ENCODE measurements at regions not wholly inside any gene's neighbourhood (a gene's known extent, or its start where the extent isn't known, plus 50 kb on each side); places are given as distances from the start of the nearest gene placed in this dataset.

GRCh38 chr5:54854883-54855581, 130.4 kb downstream of the ESM1 start:
- DNase-seq, result no peak

DNA sequence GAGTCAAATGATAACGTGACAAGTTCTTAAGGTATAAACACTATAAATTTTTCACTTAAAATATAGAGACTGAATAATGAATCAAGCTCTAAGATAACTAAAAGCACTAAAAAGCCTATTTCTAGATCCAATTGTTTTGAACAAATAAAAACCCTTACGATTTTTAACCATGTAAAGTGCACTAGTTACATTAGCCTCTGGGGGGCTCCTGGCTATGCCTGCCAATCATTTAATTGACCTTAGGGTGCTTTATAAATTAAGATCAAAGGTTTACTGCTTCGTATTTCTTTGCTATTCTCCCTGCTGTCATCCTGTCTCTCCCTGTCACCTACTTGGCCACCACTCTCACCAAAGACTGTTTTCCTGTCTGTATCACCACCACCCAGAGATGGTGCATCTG, 133.4 kb downstream of the ESM1 start:
- no peak for DNase-seq

- peak in 1 of 58 donors; percentile 12 for DNase-seq
Measured at GRCh38 chr5:54851449-54851848, 133.9 kb downstream of the ESM1 start.

GRCh38 chr5:54848581-54848980, 136.8 kb downstream of the ESM1 start:
- no peak for DNase-seq

GRCh38 chr5:54845567-54845941, 139.8 kb downstream of the ESM1 start:
- peak in 3 of 58 donors; percentile 19 to 45 (median 28) for DNase-seq

GRCh38 chr5:54844905-54845566, 140.4 kb downstream of the ESM1 start:
- peak in 1 of 58 donors; percentile 28 for DNase-seq

DNA sequence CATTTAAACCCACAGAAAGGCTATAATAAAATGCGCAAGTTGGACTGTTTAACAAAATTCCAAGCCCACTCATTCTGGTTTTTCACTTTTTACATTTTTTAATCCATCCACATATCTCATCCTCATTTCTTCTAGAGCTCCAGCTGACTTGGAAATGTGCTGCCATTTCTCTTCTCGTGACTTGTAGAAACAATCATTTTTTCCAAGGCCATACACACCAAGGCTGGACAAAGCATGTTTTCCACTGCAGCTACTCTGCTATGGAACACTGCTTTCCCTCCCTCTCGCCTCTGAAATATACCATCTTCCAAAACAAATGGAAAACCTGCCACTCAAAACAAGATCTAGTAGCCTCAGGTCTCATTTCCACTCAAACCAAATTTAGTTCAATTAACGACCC, 141.1 kb downstream of the ESM1 start:
- no peak for DNase-seq

- DNase-seq, result no peak
Measured at GRCh38 chr5:54841481-54841880, 143.9 kb downstream of the ESM1 start.

DNA sequence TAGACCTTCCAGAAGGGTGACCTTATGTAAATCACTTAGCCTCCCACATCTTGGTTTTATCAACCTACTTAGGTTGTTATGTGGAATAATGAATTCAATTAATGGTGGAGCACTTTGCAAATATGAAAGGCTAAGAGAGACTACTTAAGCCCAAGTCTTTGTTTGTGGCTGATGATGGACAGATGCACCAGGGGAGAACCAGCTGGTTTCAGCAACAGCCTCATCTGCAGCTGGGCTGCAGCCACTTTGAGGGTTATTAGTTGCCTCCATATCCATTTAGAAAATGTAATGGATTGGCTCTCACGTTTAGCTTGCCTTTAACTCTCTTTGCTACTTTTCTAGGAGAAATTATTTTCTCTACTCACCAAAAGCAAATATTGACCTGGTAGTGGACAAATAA, 146.6 kb downstream of the ESM1 start:
- no peak for DNase-seq

- DNase-seq, result no peak
Measured at GRCh38 chr5:54837981-54838380, 147.4 kb downstream of the ESM1 start.

DNA sequence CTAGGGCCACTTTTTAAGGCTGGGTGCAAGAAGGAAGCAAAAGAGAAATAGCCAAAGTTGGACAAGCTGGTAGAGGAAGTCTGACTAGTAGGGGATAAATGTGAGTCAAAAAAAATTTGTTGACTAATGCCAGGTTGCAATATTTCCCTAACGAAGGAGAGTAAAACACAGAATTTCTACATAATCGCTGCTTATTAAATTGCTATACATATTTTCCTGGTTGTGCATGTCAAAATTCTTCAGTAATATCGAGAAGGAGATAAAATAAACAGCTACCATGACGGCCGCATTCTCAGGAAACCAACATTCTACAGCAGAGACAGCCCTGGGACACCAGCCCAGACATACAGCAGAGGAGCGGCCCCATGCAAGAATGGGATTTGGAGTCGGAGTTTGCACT, 148.3 kb downstream of the ESM1 start:
- no peak for DNase-seq

- DNase-seq, result no peak
Measured at GRCh38 chr5:54835647-54836046, 149.7 kb downstream of the ESM1 start.

GRCh38 chr5:54834121-54834842, 151.1 kb downstream of the ESM1 start:
- DNase-seq, result no peak

- DNase-seq, result no peak
Measured at GRCh38 chr5:54833590-54833989, 151.8 kb downstream of the ESM1 start.

- DNase-seq, result peak in 3 of 58 donors; percentile 1 to 9 (median 8)
Measured at GRCh38 chr5:54832858-54833257, 152.5 kb downstream of the ESM1 start.

GRCh38 chr5:54832045-54832444, 153.3 kb downstream of the ESM1 start:
- DNase-seq, result no peak

- DNase-seq, result no peak
Measured at GRCh38 chr5:54831233-54831632, 154.2 kb downstream of the ESM1 start.

GRCh38 chr5:54829676-54830535, 155.5 kb downstream of the ESM1 start:
- DNase-seq, result no peak

GRCh38 chr5:54829102-54829501, 156.3 kb downstream of the ESM1 start:
- DNase-seq, result no peak

GRCh38 chr5:54828151-54828550, 157.2 kb downstream of the ESM1 start:
- no peak for DNase-seq

DNA sequence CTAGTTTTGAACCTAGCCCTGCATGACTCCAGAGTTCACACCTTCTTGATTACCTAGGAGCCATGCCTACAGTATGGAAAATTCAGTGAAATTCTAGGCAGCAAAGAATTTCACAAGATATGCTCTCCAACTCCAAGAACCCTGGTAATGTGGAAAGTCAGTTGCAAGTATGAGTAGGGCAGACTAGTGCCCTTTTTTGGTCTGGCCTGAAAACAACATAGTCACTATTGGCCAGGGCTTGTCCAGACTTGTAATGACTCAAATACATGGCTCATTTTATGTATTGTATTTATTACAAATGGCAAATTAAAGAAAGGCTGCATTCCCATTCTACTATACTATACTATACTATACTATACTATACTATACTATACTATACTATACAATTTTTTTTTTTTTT, 160.4 kb downstream of the ESM1 start:
- no peak for DNase-seq

DNA sequence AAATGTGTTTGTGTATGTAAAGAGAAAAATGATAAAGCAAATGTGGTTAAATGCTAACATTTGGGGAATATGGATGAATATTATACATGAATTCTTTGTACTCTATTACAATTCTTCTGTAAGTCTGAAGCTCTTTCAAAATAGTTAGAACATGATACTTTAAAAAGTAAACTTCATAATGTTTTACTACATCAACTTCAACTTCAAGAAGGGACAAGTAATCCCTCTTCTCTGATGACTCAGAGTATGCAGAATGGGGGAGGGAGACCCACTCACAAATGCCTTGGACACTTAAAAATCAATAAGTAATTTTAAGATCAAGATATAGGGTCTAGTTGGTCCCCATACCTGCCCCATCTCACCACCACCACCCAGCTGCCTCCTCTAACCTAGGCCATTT, 162.4 kb downstream of the ESM1 start:
- no peak for DNase-seq
